Heart left ventricle (tissue), 13 donors: ENCODE measurements at regions not wholly inside any gene's neighbourhood (a gene's known extent, or its start where the extent isn't known, plus 50 kb on each side); places are given as distances from the start of the nearest gene placed in this dataset.

Experiments
- CTCF ChIP-seq, 12 donors: fragments of 200-600 bp; sonication (generic) in 4 of 12; IDR thresholded peaks; one replicate each; pipeline versions ENCODE4 v1.5.0 to v1.8.0; 2018 to 2022; ENCODE audit warnings: antibody characterized with exemption in 12 of 12, mild to moderate bottlenecking in 5 of 12
- POLR2A ChIP-seq, 2 donors: fragments of 450-650 bp; IDR thresholded peaks; one replicate each; pipeline ENCODE4 v1.6.1; 2017; ENCODE audit warnings: antibody characterized with exemption in 2 of 2, mild to moderate bottlenecking in 2 of 2, moderate library complexity in 2 of 2
- donor health status: ischemic (EF 13 %, LVEDD 7.1; RV severe dilation, severe dysfunction).
- donor health status: DM: no; HTN: yes; CAD: no.
- donor health status: DM: no; HTN: no; CAD: no.
- donor health status: ischemic (EF 25% LVEDD 6.9; RV normal size, moderate dysfunction).
- donor health status: ischemic (EF 25% LVEDD 5.7; RV mildly dilated, moderate dysfunction).
- donor health status: ischemic (EF 35%, LVEDD 5.7; RV mildly dilated, moderate dysfunction).
- donor health status: nonischemic (EF 11% LVEDD 7.7; RV severe dilation, severe dysfunction).
- donor health status: DM: yes; HTN: yes; CAD: no.
- donor health status: PGD.
- donor health status: ischemic (EF 29% LVEDD 5.4; RV normal size, mild dysfunction).
- donor health status: nonischemic (EF 23%, LVEDD 6.1; RV moderate dilation, normal function).

- TF ChIP-seq CTCF (IDR thresholded peaks at IDR 0.05) = no peak
- no peak for TF ChIP-seq POLR2A (IDR thresholded peaks at IDR 0.05)
Measured at GRCh38 chr1:177746155-177746554, 223.7 kb downstream of the SEC16B start.
